ENCODE measurements at regions not wholly inside any gene's neighbourhood (a gene's known extent, or its start where the extent isn't known, plus 50 kb on each side); places are given as distances from the start of the nearest gene placed in this dataset.
"Not testable (repeated sequence)": the region's sequence is repeated elsewhere in the genome, so short reads cannot be mapped to it uniquely, and the experiment has no call there.

DNA sequence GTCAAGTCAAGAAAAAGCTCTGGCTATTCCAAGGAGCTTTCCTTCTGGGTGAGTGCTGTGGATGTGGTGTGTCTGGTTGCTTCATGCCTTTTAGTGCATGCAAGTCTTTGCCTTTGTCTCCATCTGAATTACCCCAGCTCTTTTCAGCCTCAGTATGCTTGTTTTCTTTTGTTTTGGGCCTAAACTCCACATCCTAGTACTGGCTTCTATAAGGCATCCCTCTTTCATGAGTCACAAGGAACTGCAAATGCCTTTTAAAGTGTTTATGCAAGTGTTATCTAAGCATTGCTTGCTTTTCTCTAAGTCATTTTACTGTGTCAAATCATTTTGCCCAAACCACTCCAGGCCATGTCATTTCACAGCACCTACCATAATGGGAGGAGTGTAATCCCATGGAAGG is 132.1 kb downstream of the PLCE1 start:
- no peak for DNase-seq (ENCODE audit: low read depth)

- no peak for DNase-seq (ENCODE audit: low read depth)
Observed at GRCh38 chr10:94129393-94130130, 135.8 kb downstream of the PLCE1 start.

GRCh38 chr10:94131885-94132284 is 138.2 kb downstream of the PLCE1 start:
- DNase-seq (ENCODE audit: low read depth) = no peak

GRCh38 chr10:94133239-94133638 is 139.5 kb downstream of the PLCE1 start:
- DNase-seq (ENCODE audit: low read depth) = no peak

DNA sequence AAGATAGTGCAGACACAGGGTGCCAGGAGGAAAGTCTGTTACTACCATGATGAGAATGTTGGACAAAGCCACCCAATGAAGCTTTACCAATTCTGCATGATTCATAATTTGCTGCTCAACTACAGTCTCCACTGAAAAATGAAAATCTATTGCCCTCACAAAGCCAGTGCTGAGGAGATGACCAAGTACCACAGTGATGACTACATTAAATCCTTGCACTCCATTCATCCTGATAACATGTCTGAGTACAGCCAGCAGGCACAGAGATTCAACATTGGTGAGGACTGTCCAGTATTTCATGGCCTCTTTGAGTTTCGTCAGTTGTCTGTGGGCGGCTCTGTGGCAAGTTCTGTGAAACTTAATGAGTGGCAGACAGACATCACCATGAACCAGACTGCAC is 144.0 kb downstream of the PLCE1 start:
- DNase-seq (ENCODE audit: low read depth) = no peak

- no peak for DNase-seq (ENCODE audit: low read depth)
Observed at GRCh38 chr10:94138391-94138790, 144.7 kb downstream of the PLCE1 start.

GRCh38 chr10:94143261-94143660 is 149.5 kb downstream of the PLCE1 start:
- DNase-seq (ENCODE audit: low read depth) = no peak

GRCh38 chr10:94146313-94146712 is 152.6 kb downstream of the PLCE1 start:
- no peak for DNase-seq (ENCODE audit: low read depth)

GRCh38 chr10:94146746-94147145 is 153.0 kb downstream of the PLCE1 start:
- DNase-seq (ENCODE audit: low read depth) = no peak

GRCh38 chr10:94149702-94150101 is 156.0 kb downstream of the PLCE1 start:
- no peak for DNase-seq (ENCODE audit: low read depth)

- DNase-seq (ENCODE audit: low read depth) = no peak
Observed at GRCh38 chr10:94150541-94151184, 156.9 kb downstream of the PLCE1 start.

- DNase-seq (ENCODE audit: low read depth) = no peak
Observed at GRCh38 chr10:94155722-94156271, 162.1 kb downstream of the PLCE1 start.

DNA sequence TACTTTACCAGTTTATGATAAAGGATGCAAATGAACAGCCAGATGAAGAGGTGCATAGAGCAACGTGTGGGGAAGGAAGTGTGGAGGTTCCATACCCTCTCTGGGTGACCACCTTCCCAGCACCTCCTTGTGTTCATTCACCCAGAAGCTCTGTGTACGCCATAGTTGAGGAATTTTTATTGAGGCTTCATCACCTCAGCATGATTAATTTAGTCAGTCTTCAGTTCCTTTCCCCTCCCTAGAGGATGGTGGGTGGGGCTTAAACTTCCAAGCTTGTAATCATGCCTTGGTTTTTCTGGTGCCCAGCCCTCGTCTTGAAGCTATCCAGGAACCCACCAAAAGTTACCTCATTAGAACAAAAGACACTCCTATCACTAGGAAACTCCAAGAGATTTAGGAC is 162.7 kb downstream of the PLCE1 start:
- DNase-seq (ENCODE audit: low read depth) = no peak

GRCh38 chr10:94165158-94165611 is 171.5 kb downstream of the PLCE1 start:
- not testable (repeated sequence) for DNase-seq (ENCODE audit: low read depth)

GRCh38 chr10:94172332-94172731 is 178.6 kb downstream of the PLCE1 start:
- DNase-seq (ENCODE audit: low read depth) = no peak

DNA sequence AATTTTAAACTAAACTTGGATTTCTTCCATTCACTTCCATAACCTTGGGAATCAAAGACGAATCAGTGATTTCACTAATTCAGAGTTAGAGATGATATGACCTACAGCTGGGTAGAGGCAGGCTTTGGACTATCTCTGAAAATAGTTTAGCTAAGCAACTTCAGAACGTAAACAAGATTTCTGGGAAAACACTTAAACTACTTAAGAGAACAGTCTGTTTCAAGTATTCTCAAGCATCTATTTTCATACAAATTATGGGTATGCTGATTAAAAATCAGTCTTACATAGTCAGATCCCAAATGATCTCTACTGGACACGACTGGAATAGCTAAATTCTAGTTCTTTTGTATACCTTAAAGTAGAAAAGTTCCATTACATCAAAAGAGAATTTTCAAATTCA is 179.9 kb downstream of the PLCE1 start:
- DNase-seq (ENCODE audit: low read depth) = no peak

DNA sequence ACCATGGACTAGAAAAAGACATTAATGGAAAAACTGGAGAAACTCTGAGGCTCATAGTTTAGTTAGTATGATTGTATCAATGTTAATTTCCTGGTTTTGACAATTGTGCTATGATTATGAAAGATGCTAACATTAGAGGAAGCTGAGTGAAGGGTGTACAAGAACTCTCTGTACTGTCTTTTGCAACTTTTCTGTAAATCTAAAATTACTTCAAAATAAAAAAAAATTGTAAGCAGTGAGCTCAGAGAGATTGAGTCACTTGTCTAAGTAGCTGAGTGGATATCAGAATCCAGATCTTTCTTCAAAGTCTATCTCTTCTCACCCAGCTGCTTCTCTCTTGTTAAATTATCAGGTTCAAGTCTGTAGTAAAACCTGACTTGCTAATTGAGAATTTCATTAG is 181.1 kb downstream of the PLCE1 start:
- no peak for DNase-seq (ENCODE audit: low read depth)

GRCh38 chr10:94178475-94179253 is 184.1 kb downstream of the NOC3L start:
- no peak for DNase-seq (ENCODE audit: low read depth)

DNA sequence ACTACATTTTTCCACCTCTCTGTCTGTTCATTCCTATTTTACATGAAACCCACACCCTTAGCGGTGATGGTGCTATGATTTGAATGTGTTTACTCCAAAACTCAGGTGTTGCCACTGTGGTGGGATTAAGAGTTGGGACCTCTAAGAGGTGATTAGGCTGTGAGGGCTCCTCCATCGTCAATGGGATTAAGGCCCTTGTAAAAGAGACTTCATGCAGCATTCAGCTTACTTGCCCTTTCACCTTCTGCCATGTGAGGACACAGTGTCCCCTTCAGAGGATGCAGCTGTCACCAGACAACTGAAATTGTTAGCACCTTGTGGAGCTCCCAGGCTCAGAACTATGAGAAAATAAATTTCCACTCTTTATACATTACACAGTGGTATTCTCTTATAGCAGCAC is 182.2 kb downstream of the NOC3L start:
- no peak for DNase-seq (ENCODE audit: low read depth)

GRCh38 chr10:94183666-94184264 is 179.0 kb downstream of the NOC3L start:
- no peak for DNase-seq (ENCODE audit: low read depth)

- DNase-seq (ENCODE audit: low read depth) = no peak
Observed at GRCh38 chr10:94186722-94187121, 176.0 kb downstream of the NOC3L start.

- no peak for DNase-seq (ENCODE audit: low read depth)
Observed at GRCh38 chr10:94192333-94192732, 170.4 kb downstream of the NOC3L start.
